Activated naive CD8-positive, alpha-beta T cell treated with anti-CD3 and anti-CD28 coated beads, Interleukin-2, amount 50 U/mL, for 16 hours (primary cell): ENCODE measurements at regions not wholly inside any gene's neighbourhood (a gene's known extent, or its start where the extent isn't known, plus 50 kb on each side); places are given as distances from the start of the nearest gene placed in this dataset.

Source experiments
- DNase-seq: peaks from one replicate; pipeline ENCODE4 v3.0.0-alpha.2; 2020; ENCODE audit warnings: low read depth, low spot score

GRCh38 chr2:60168247-60168646 lies 385.2 kb downstream of the BCL11A start:
- no peak for DNase-seq

GRCh38 chr2:60167089-60167488 lies 386.4 kb downstream of the BCL11A start:
- no peak for DNase-seq

DNA sequence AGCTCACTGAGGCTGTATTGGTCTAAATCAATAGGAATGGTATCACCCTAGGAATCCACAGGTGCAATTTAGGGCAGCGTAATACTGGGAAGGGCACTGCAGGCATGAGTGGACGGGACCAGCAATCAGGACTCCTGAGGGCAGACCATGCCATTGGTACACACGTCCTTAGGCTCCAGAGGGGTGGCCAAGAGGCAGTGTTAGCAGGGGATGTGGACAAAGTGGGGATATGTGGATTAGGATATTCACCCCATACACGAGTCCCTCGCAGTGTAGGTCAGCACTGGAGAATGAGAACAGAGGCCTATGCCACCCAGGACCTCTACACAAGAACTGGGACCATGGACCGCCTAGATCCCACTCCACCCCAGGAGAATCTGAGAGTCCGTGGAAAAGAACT lies 389.8 kb downstream of the BCL11A start:
- no peak for DNase-seq

DNA sequence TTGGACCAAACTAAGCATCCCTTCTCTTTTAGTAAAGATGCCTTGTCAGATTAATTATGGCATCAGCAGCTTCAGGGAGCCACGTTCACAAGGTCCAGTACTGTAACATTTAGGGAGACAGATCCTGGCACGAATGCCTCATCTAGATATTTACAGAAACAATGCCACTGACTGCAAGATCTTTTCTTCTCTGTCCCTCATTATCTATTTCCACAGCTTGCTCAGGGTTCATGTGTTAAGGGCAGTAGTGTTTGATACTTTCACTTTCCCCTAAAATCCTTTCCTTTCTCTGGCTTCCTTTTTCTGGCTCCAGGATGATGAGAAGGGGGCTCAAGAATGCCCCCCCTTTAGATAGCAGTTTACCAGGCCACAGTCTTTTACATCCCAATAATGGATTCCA lies 393.9 kb downstream of the BCL11A start:
- DNase-seq, result no peak

DNA sequence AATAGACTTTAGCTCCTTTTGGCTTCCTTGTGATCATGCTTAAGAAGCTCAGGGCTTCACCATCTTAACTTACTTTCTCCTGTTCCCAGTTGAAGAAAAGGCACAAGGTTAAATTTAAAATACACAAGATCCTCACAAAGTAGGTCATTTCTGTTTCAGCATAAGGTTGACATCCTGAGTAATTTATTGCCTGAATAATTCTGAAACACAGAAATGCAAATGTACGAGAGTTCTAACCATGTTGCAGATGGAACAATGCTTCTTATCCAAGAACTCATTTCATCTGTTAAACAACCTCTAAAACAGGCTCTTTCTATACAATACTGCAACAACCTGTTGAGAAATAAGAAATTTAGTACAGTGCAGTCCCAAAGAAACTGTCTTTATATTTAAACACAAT lies 395.2 kb downstream of the BCL11A start:
- no peak for DNase-seq

DNA sequence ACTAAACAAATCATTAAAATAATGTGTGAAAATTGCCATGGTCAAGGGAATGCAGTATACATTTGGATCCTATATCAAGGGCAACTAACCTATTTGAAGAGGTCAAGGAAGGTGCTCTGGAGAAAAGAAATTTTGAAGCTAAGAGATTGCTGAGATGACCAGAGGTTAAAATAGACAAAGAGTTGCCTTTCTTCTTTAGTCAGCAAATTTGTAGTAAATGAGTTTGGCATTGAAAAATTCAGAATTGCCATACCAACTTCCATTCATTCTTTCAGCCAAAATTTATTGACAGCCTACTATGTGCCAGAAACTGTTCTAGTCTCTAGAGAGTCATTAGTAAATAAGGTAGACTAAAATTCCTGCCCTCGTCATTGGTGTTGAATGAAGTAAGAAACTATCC lies 396.2 kb downstream of the BCL11A start:
- no peak for DNase-seq

GRCh38 chr2:60154142-60154541 lies 399.3 kb downstream of the BCL11A start:
- no peak for DNase-seq

DNA sequence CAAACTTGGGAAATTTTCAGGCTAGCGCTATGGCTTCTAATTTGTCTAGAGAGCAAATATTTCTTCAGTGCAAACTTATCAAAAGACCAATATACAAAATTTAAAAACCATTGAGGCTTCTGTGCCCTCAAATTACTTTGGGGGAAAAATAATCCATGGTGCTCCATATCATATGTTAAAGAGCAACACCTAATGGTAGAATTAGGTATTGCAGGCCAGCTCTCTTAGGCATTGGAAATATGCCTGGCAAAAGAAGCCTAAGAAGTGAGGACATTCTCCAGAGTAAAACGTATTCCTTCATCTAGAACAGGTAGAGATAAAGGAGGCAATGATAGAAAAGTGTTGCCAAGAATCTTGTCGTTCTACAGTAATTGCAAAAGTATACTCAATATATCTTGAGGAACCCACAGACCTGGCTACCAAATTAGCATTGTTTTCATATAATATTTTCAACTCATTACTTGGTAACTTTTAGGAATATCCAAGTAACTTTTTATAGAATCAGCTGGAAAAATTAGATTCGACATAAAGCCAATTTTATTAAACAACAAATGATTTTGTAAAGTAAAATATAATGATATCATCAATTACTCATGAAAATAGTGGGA lies 401.1 kb downstream of the BCL11A start:
- DNase-seq, result no peak

GRCh38 chr2:60149176-60149575 lies 404.3 kb downstream of the BCL11A start:
- DNase-seq, result no peak

DNA sequence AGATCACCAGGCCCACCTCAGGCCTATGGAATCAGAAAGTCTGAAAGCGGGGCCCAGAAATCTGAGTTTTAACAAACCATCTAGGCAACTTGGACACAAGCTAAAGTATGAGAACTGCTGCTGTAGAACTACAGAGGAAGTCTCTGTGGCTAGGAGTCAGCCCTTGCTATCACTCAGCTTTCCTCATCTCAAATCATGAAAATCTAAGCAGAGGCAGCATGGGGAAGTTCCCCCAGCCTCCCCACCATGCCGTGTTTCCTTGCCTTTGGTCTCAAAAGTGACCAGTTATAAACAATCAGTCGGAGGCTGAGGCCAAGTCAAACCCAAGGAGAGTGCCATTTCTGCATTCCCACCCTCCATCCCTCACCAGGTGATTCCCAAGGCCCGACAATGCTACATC lies 404.7 kb downstream of the BCL11A start:
- no peak for DNase-seq

- no peak for DNase-seq
These were observed 413.3 kb downstream of the BCL11A start for GRCh38 chr2:60140185-60140584.

- DNase-seq, result no peak
These were observed 416.5 kb downstream of the BCL11A start for GRCh38 chr2:60136913-60137312.

- no peak for DNase-seq
These were observed 426.3 kb downstream of the BCL11A start for GRCh38 chr2:60127191-60127590.

DNA sequence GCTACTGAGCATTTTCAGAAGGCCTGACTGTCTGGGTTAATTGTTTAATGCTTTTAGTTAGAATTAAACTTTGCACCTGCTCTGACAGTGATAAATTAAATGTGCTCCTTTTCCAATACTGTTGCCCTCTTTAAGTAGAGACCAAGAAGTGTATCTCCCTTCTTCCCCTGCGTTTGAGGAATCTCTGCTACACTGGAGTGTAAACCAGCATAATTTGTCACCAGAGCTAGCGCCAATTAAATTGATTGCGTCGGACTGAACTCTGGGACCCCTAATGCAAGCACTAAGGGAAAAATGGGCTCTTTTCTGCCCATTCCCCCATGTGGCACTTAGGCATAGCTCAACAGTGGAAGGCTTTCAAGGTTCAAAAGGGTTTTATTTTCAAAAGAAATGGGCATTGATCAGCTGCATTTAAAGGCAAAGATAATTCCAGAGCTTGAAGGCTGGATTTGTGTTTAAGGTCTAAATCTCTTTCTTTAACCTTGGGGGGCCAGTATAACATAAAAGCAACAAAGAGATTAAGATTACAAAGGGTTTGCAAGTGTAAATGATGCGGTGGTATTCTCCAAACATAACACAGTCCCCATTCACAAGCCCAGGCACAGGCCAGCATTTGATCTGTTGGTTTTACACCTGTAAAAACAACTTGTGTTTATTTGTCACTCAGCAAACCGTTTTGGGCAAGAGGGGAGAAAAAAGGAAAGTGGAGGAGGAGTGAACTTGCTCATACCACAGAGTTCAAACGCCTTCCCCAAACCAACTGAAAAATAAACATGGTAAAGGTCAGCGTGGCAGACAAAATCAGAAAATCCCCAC lies 427.6 kb downstream of the BCL11A start:
- no peak for DNase-seq

GRCh38 chr2:60119778-60120177 lies 433.7 kb downstream of the BCL11A start:
- DNase-seq, result no peak

- no peak for DNase-seq
These were observed 434.5 kb downstream of the BCL11A start for GRCh38 chr2:60118917-60119316.

GRCh38 chr2:60118061-60118460 lies 435.4 kb downstream of the BCL11A start:
- DNase-seq, result no peak

DNA sequence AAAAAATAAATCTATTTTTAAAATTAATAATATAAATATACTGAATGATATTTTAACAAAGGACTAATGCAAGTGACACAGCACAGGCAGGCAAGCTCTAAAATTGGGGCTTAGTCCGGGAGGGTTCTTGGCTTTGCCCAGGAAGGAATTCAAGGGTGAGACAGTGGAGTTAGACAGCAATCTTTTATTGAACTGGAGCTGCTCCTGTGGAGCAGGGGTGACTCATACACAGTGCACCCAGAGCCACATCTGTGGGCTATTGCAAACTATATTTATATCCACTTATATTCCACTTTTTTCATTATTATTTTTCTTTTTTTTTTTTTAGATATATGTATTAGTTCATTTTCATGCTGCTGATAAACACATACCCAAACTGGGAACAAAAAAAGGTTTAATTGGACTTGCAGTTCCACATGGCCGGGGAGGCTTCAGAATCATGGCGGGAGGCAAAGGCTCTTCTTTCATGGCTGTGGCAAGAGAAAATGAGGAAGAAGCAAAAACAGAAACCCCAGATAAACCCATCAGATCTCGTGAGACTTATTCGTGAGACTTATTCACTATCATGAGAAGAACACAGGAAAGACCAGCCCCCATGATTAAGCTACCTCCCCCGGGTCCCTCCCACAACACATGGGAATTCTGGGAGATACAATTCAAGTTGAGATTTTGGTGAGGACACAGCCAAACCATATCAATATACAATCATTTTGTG lies 437.1 kb downstream of the BCL11A start:
- DNase-seq, result no peak

GRCh38 chr2:60109744-60110143 lies 443.7 kb downstream of the BCL11A start:
- DNase-seq, result no peak

GRCh38 chr2:60106836-60107529 lies 446.5 kb downstream of the BCL11A start:
- no peak for DNase-seq

GRCh38 chr2:60105906-60106305 lies 447.5 kb downstream of the BCL11A start:
- no peak for DNase-seq
